IMR-90 (cell line): ENCODE measurements at regions not wholly inside any gene's neighbourhood (a gene's known extent, or its start where the extent isn't known, plus 50 kb on each side); places are given as distances from the start of the nearest gene placed in this dataset.

Source experiments
- ATAC-seq: fragments of 200-7000 bp; cut with Tn5 transposase; 2 replicates; pipeline ENCODE4 v1.9.1; 2020; ENCODE audit warnings: low read depth, mild to moderate bottlenecking, moderate library complexity
- BruUV-seq: library from RNA; stranded (reverse); fragments of 400-500 nt; replicated peaks from 2 replicates; lab custom pipeline; 2021; lab: Mats Ljungman, UMichigan
- CTCF ChIA-PET: fragments of 300-600 bp; formaldehyde crosslinking; extraction: SDS; loops from one replicate; lab custom pipeline; 2021; ENCODE audit warnings: antibody characterized with exemption; lab: Yijun Ruan, JAX
- POLR2A ChIA-PET: fragments of 300-600 bp; sonication (Branson Sonifier 250); formaldehyde crosslinking; loops from one replicate; lab custom pipeline; 2022; ENCODE audit warnings: antibody characterized with exemption; ENCODE audit not compliant: unreplicated experiment; lab: Charles Lee
- DNase-seq: peaks from one replicate; pipeline ENCODE4 v3.0.0; 2013
- H2AFZ ChIP-seq: replicated peaks from 2 replicates; pipeline ENCODE3; 2013; ENCODE audit warnings: low read length, mild to moderate bottlenecking; ENCODE audit not compliant: poor library complexity
- H2AK5ac ChIP-seq: 2 replicates; pipeline ENCODE4 v1.6.1; 2013; ENCODE audit warnings: low read depth, low read length, inconsistent platforms
- H2AK9ac ChIP-seq: replicated peaks from 2 replicates; pipeline ENCODE3; 2013; ENCODE audit warnings: mild to moderate bottlenecking, low read depth, low read length, moderate library complexity; ENCODE audit not compliant: poor library complexity
- H2BK120ac ChIP-seq: 2 replicates; pipeline ENCODE4 v1.6.1; 2013; ENCODE audit warnings: low read depth, low read length, inconsistent platforms
- H2BK15ac ChIP-seq: 3 replicates; pipeline ENCODE4 v1.6.1; 2013; ENCODE audit warnings: low read depth, low read length, inconsistent platforms
- H2BK20ac ChIP-seq: 2 replicates; pipeline ENCODE4 v1.6.1; 2013; ENCODE audit warnings: low read depth, mild to moderate bottlenecking, inconsistent platforms, low read length, moderate library complexity
- H2BK5ac ChIP-seq: 2 replicates; pipeline ENCODE4 v1.6.1; 2013; ENCODE audit warnings: mild to moderate bottlenecking, low read depth, low read length, inconsistent platforms; ENCODE audit not compliant: poor library complexity, severe bottlenecking
- H3K14ac ChIP-seq: replicated peaks from 2 replicates; pipeline ENCODE4 v1.6.1; 2013; ENCODE audit warnings: low read depth, low read length, inconsistent platforms
- H3K18ac ChIP-seq: 2 replicates; pipeline ENCODE4 v1.6.1; 2013; ENCODE audit warnings: low read depth, low read length, control low read depth
- H3K23ac ChIP-seq: 2 replicates; pipeline ENCODE4 v1.6.1; 2013; ENCODE audit warnings: low read depth, low read length, inconsistent platforms
- H3K27ac ChIP-seq: 2 replicates; pipeline ENCODE4 v1.5.1; 2013; ENCODE audit warnings: mild to moderate bottlenecking, control low read depth, low read length; ENCODE audit not compliant: insufficient read depth
- H3K27me3 ChIP-seq: 2 replicates; pipeline ENCODE4 v1.6.1; 2013; ENCODE audit warnings: low read length; ENCODE audit not compliant: control insufficient read depth, insufficient read depth
- H3K36me3 ChIP-seq: 2 replicates; pipeline ENCODE4 v1.6.1; 2013; ENCODE audit warnings: low read length, mixed read lengths; ENCODE audit not compliant: control insufficient read depth, insufficient read depth
- H3K4ac ChIP-seq: 2 replicates; pipeline ENCODE4 v1.6.1; 2013; ENCODE audit warnings: low read depth, low read length, inconsistent platforms
- H3K4me1 ChIP-seq: 2 replicates; pipeline ENCODE4 v1.6.1; 2013; ENCODE audit warnings: low read length, mixed read lengths; ENCODE audit not compliant: control insufficient read depth, insufficient read depth
- H3K4me2 ChIP-seq: 2 replicates; pipeline ENCODE4 v1.6.1; 2013; ENCODE audit warnings: low read depth, mild to moderate bottlenecking, control low read depth, low read length, moderate library complexity
- H3K4me3 ChIP-seq: 2 replicates; pipeline ENCODE4 v1.5.1; 2013; ENCODE audit warnings: low read depth, mild to moderate bottlenecking, control low read depth, low read length, moderate library complexity; ENCODE audit not compliant: insufficient read depth
- H3K56ac ChIP-seq: 2 replicates; pipeline ENCODE4 v1.6.1; 2013; ENCODE audit warnings: low read length, inconsistent platforms; ENCODE audit not compliant: insufficient read depth; ENCODE audit errors: extremely low read depth
- H3K79me1 ChIP-seq, 2 experiments: 2 replicates each; pipeline ENCODE4 v1.6.1; 2013; ENCODE audit warnings: low read length in 2 of 2, inconsistent platforms in 1 of 2, low read depth in 1 of 2
- H3K9ac ChIP-seq: 2 replicates; pipeline ENCODE4 v1.6.1; 2013; ENCODE audit warnings: low read depth, low read length, control low read depth
- H3K9me1 ChIP-seq: 2 replicates; pipeline ENCODE4 v1.6.1; 2013; ENCODE audit warnings: low read length, inconsistent platforms; ENCODE audit not compliant: insufficient read depth
- H3K9me3 ChIP-seq: 2 replicates; pipeline ENCODE4 v1.6.1; 2013; ENCODE audit warnings: low read length; ENCODE audit not compliant: control insufficient read depth, insufficient read depth
- H4K20me1 ChIP-seq: 2 replicates; pipeline ENCODE4 v1.6.1; 2013; ENCODE audit warnings: low read length, inconsistent platforms; ENCODE audit not compliant: insufficient read depth
- H4K5ac ChIP-seq: 2 replicates; pipeline ENCODE4 v1.6.1; 2013; ENCODE audit warnings: mild to moderate bottlenecking, low read depth, low read length, control low read depth
- H4K8ac ChIP-seq, 2 experiments: 2 replicates each; pipeline ENCODE4 v1.6.1; 2013; ENCODE audit warnings: low read depth in 2 of 2, low read length in 2 of 2, control low read depth in 1 of 2, inconsistent platforms in 1 of 2
- H4K91ac ChIP-seq: 2 replicates; pipeline ENCODE4 v1.6.1; 2013; ENCODE audit warnings: low read depth, low read length, inconsistent platforms; ENCODE audit not compliant: insufficient read depth
- CEBPB ChIP-seq: IDR thresholded peaks from 2 replicates; pipeline ENCODE4 v1.6.1; 2012; ENCODE audit warnings: low read depth, low read length, improper control_type of control experiment
- FOS ChIP-seq: fragments of 150-350 bp; IDR thresholded peaks from 2 replicates; pipeline ENCODE4 v1.6.1; 2016; ENCODE audit warnings: low read depth, low read length
- MAZ ChIP-seq: IDR thresholded peaks from 2 replicates; pipeline ENCODE4 v1.6.1; 2012; ENCODE audit warnings: low read depth, mild to moderate bottlenecking, low read length, improper control_type of control experiment, moderate library complexity, borderline replicate concordance
- MXI1 ChIP-seq: IDR thresholded peaks from 2 replicates; pipeline ENCODE4 v1.6.1; 2012; ENCODE audit warnings: low read depth, mild to moderate bottlenecking, low read length, moderate library complexity, borderline replicate concordance
- NFE2L2 ChIP-seq: fragments of 150-350 bp; IDR thresholded peaks from 2 replicates; pipeline ENCODE4 v1.6.1; 2016; ENCODE audit warnings: low read depth, mild to moderate bottlenecking, low read length
- POLR2A ChIP-seq: IDR thresholded peaks from 2 replicates; pipeline ENCODE4 v1.6.1; 2012; ENCODE audit warnings: mild to moderate bottlenecking, low read depth, low read length
- RAD21 ChIP-seq: IDR thresholded peaks from 2 replicates; pipeline ENCODE4 v1.6.1; 2012; ENCODE audit warnings: low read length, improper control_type of control experiment
- RCOR1 ChIP-seq: IDR thresholded peaks from 2 replicates; pipeline ENCODE4 v1.6.1; 2012; ENCODE audit warnings: mild to moderate bottlenecking, low read length, improper control_type of control experiment; ENCODE audit not compliant: insufficient replicate concordance
- RFX5 ChIP-seq: IDR thresholded peaks from 2 replicates; pipeline ENCODE4 v1.8.0; 2012; ENCODE audit warnings: low read depth, mild to moderate bottlenecking, low read length, moderate library complexity
- SMC3 ChIP-seq: fragments of 150-350 bp; IDR thresholded peaks from 2 replicates; pipeline ENCODE4 v1.6.1; 2016; ENCODE audit warnings: low read depth, mild to moderate bottlenecking, antibody characterized with exemption, low read length, moderate library complexity
- WGBS, 2 experiments: methylation state at CpG; one replicate each; pipeline versions ENCODE4 v1.1.5 to v1.1.7; 2013; ENCODE audit warnings: missing lambda C conversion rate in 2 of 2; ENCODE audit not compliant: insufficient read length in 1 of 2; ENCODE audit errors: extremely low coverage in 2 of 2; 5-methylcytosine and 5-hydroxymethylcytosine counted together
- dilution Hi-C: fragments of 300-500 bp; cut with HindIII; formaldehyde crosslinking; loops from one replicate; pipeline ENCODE4 v1.14.3; 2018; ENCODE audit warnings: low sequenced_read_pairs; ENCODE audit not compliant: unreplicated experiment
- in situ Hi-C: fragments of 300-500 bp; cut with MboI; formaldehyde crosslinking; loops from 3 replicates; pipeline ENCODE4 v1.14.3; 2019; ENCODE audit warnings: low sequenced_read_pairs, inconsistent platforms, mixed read lengths
- intact Hi-C: fragments of 100-400 bp; cut with micrococcal nuclease; formaldehyde crosslinking; loops from 2 replicates; pipeline ENCODE4 v1.10.0; 2022
- TF ChIP-seq, protein P1 (sequence below): conservative IDR thresholded peaks from 2 replicates; pipeline ENCODE4 v1.5.1; 2012; ENCODE audit warnings: mild to moderate bottlenecking, low read depth, low read length, improper control_type of control experiment

DNA sequence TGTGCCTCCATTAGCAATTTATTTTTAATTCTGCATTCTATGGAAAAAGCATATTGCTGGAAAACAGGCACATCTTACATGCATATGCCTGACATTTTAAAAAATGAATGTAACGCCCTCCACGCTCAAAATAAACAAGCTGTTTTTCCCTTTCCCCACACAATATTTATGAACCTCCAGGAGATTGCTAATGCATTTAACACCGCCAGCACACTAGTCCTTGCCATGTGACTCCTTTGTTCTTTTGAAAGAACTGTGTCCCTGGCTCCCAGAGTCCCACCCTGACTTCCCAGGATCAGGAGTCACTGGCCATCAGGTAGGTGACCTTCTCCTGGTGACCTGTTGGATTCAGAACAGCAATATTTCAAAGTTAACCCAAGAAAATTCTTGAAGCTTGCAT, 571.2 kb upstream of the CFAP20DC start:
- dilution Hi-C loops (no loop called here), intact Hi-C loops (no loop called here), in situ Hi-C loops (no loop called here)
- Histone ChIP-seq H3K4me3 (no peak overlapping the region), H3K23ac (no peak overlapping the region), H3K18ac (no peak overlapping the region), H2BK120ac (no peak overlapping the region), H2BK5ac (no peak overlapping the region), H4K20me1 (no peaks in the 10 kb centered on the region), H3K4ac (no peak overlapping the region), H2BK15ac (no peak overlapping the region), H3K14ac (no peak overlapping the region), H2AK9ac (no peak overlapping the region), H3K4me2 (no peak overlapping the region), H3K79me1 (no peaks in the 10 kb centered on the region), H3K27ac (no peak overlapping the region), H3K27me3 (no peaks in the 10 kb centered on the region), H4K5ac (no peak overlapping the region), H2AFZ (no peak overlapping the region), H3K9me1 (no peaks in the 10 kb centered on the region), H3K36me3 (no peaks in the 10 kb centered on the region), H4K91ac (no peak overlapping the region), H4K8ac (no peak overlapping the region), H2AK5ac (no peak overlapping the region), H3K4me1 (no peaks in the 10 kb centered on the region), H3K56ac (no peak overlapping the region), H2BK20ac (no peak overlapping the region), H3K9me3 (no peaks in the 10 kb centered on the region), H3K9ac (no peak overlapping the region)
- DNase-seq: no peak
- ChIA-PET CTCF (interaction anchor here (0.6 to 1.5 kb wide), 2 partner anchors 13 to 94 kb away, joined by 3 read pairs; no protein-coding TSS in a partner anchor), POLR2A (interaction anchor here (1.0 kb wide), 1 partner anchor 11 kb away, joined by 3 read pairs; no protein-coding TSS in a partner anchor)
- WGBS, 2 experiments: 0% methylated on average over 1 of the region's 3 CpGs; no CpG with 5 or more reads in 1 of the 2 experiments
- TF ChIP-seq POLR2A (no peak), CEBPB (no peak), MAZ (no peak), MXI1 (no peak), NFE2L2 (no peak), RFX5 (no peak), SMC3 (no peak), FOS (no peak), RCOR1 (no peak), RAD21 (no peak)
- TF ChIP-seq, protein P1, sequence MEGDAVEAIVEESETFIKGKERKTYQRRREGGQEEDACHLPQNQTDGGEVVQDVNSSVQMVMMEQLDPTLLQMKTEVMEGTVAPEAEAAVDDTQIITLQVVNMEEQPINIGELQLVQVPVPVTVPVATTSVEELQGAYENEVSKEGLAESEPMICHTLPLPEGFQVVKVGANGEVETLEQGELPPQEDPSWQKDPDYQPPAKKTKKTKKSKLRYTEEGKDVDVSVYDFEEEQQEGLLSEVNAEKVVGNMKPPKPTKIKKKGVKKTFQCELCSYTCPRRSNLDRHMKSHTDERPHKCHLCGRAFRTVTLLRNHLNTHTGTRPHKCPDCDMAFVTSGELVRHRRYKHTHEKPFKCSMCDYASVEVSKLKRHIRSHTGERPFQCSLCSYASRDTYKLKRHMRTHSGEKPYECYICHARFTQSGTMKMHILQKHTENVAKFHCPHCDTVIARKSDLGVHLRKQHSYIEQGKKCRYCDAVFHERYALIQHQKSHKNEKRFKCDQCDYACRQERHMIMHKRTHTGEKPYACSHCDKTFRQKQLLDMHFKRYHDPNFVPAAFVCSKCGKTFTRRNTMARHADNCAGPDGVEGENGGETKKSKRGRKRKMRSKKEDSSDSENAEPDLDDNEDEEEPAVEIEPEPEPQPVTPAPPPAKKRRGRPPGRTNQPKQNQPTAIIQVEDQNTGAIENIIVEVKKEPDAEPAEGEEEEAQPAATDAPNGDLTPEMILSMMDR: no peak
- no TSS peak for BruUV-seq
- ATAC-seq: no peak
